LNCaP clone FGC (cell line): ENCODE measurements at regions not wholly inside any gene's neighbourhood (a gene's known extent, or its start where the extent isn't known, plus 50 kb on each side); places are given as distances from the start of the nearest gene placed in this dataset.

Source experiments
- DNase-seq: peaks from one replicate; pipeline ENCODE4 v3.0.0-alpha.2; 2011; ENCODE audit warnings: low read depth
- H3K4me3 ChIP-seq: 2 replicates; pipeline ENCODE4 v1.5.1; 2011; ENCODE audit warnings: mild to moderate bottlenecking, low read depth, low read length, control low read depth
- TF ChIP-seq, protein P1 (sequence below): IDR thresholded peaks from 2 replicates; pipeline ENCODE4 v1.5.1; 2012; ENCODE audit warnings: mild to moderate bottlenecking; ENCODE audit not compliant: control insufficient read depth, insufficient read depth; ENCODE audit errors: extremely low read depth

DNA sequence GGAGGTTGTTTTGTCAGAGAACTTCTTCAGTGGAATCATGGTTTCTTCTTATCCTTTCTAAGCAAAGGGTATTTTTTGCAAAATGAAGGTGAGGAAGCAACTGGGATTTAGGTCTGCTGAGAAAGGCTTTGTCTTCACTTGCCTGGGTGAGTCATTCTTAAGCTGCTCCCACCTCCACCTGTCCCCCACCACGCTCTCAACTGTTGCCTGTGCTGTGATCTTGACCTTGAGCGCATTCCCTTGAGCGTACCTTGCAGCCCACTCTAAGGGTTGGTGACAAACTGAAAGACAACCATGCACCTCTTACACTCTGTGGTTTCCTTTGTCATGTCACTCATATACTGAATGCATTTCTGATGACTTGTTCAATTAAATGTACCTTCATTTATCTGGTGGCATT, 641.1 kb downstream of the RNF144B start:
- DNase-seq = no peak
- TF ChIP-seq, protein P1, sequence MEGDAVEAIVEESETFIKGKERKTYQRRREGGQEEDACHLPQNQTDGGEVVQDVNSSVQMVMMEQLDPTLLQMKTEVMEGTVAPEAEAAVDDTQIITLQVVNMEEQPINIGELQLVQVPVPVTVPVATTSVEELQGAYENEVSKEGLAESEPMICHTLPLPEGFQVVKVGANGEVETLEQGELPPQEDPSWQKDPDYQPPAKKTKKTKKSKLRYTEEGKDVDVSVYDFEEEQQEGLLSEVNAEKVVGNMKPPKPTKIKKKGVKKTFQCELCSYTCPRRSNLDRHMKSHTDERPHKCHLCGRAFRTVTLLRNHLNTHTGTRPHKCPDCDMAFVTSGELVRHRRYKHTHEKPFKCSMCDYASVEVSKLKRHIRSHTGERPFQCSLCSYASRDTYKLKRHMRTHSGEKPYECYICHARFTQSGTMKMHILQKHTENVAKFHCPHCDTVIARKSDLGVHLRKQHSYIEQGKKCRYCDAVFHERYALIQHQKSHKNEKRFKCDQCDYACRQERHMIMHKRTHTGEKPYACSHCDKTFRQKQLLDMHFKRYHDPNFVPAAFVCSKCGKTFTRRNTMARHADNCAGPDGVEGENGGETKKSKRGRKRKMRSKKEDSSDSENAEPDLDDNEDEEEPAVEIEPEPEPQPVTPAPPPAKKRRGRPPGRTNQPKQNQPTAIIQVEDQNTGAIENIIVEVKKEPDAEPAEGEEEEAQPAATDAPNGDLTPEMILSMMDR = no peak
- no peak overlapping the region for H3K4me3 ChIP-seq

DNA sequence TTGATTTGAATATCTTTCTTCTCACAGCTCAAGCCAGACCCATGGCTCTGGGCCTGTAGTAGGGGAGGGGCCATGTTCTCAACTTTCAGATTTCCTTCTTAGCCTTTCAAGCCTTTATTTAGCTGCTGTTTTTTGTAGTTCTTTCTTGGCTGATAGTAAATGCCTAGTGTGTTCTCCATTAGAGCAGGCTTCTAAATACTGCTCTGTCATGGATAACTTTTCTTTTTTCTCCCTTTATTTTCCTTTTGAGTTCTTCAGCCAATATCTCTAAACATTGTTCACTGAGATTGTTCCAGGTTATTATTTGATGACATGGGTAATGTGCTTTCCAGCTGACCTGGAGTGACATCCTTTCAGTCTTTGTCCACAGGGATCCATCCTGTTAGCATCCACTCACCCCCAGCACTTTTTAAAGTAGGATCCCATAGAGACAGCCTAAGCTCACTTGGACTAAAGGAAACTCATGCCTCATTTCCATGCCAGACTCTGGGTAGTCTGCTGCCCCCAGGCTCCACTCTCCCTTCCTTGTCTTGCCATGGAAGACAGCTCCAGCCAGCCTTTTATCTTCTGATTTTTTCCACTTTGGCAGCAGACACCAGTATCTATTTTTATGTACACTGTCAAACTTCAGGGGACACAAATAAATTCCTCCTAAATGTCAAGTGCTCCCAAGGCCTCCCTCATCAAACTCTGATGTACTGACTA, 645.6 kb downstream of the RNF144B start:
- H3K4me3 ChIP-seq = no peak overlapping the region
- TF ChIP-seq, protein P1 = no peak

DNA sequence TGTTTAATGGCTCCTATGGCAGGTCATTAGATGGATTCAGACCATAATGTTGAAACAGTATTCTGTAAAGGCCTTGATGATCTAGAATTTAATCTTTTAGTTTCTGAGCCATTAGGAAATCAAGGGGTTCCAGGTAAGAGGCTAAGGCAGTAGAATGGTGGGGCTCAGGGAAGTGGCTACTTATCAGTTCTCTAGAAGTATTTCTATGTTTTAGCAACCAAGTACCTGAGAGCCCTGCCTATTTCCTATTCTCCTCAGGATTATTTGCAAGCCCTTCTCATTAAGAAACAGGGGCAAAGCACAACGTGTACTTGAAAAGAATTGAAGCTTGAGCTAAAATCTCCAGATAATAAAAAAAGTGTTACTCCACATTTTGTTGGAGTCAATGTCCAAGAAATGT, 646.5 kb downstream of the RNF144B start:
- DNase-seq = no peak
- H3K4me3 ChIP-seq = no peak overlapping the region
- TF ChIP-seq, protein P1 = no peak

More for the DNA sequence above, 645.6 kb downstream of the RNF144B start:
- no peak for DNase-seq

DNA sequence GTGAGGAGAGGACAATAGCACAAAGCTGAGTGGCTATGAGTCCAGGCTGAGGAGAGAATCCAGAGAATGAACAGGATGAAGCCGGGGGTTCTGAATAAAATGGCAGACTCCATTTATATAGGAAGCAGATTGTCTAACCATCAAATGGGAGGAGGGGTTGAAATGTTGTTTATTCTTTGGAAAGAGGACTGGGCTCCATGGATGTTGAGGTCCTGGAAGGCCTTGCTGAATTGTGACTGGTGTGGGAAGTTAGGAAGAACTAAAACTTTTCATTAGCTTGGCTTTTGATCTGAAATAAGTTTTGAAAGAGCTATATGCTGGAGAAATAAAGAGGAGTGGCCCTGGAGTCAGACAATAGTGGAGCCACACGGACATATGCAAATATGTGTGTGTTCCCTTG, 647.8 kb downstream of the RNF144B start:
- no peak overlapping the region for H3K4me3 ChIP-seq
- TF ChIP-seq, protein P1 = no peak
- DNase-seq = no peak

DNA sequence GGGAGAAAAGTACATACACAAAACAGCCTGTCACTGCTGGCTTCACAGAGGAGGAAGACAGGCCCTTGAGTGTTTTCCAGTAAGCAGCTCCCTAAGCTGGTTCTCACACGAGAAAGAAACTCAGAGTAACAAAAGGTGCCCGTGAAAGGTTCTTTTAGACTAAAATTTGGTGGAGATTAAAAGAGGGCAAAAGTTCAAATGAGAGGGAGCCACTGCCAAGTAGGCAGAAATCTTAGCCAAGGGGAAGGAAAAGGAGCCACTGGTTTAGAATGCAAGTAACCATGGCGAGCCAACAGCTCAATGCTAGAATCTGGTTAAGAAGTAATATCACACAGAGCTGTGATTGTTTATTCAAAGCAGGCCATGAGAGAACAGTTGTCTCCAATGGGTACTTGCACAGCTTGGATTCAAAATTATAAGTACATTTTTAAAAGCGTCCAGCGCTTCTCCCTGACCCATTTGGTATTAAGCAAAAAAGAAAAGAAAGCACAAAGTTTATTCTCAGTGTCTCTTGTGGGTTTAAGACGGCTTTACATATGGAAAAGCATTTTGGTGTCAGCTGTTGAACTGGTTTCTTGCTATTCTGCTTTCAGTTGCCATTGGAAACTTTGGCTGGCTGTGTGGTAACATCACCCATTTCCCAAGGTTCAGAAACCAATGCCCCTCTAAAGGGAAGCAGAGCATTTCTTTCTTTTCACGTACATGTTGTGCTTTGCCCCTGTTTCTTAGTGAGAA, 648.5 kb downstream of the RNF144B start:
- TF ChIP-seq, protein P1 = no peak
- H3K4me3 ChIP-seq = no peak overlapping the region
- no peak for DNase-seq

DNA sequence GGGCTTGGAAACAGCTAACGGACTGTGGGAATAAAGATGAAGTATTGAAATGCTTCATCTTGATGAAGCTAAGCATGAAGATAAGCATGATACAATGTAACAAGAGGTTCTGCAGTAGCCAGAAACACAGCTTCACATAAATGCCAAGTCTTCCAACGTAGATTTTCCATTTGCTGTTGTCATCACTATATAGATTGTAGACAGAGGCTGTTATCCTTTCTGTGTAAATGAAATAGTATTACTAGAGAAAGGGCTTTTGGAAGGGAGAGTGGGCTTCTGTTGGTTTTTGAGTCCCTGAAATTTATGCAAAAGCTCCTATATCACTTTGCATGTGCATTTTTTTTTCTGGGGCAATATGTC, 649.0 kb downstream of the RNF144B start:
- DNase-seq = no peak

More for the DNA sequence above, 649.0 kb downstream of the RNF144B start:
- no peak overlapping the region for H3K4me3 ChIP-seq
- TF ChIP-seq, protein P1 = no peak
